Ovary (tissue), 7 donors: ENCODE measurements at regions not wholly inside any gene's neighbourhood (a gene's known extent, or its start where the extent isn't known, plus 50 kb on each side); places are given as distances from the start of the nearest gene placed in this dataset.
A peak's percentile ranks its signal among the peaks of the same experiment; 100 is the strongest.

Experiments used
- DNase-seq, 5 donors: peaks; one replicate each; pipeline ENCODE4 v3.0.0-alpha.2; 2019 to 2020
- H3K27ac ChIP-seq, 2 donors: fragments of 200-600 bp; one replicate each; pipeline versions ENCODE4 v1.5.1 to v1.8.0; 2019 to 2022
- H3K27me3 ChIP-seq: fragments of 200-600 bp; one replicate; pipeline ENCODE4 v1.8.0; 2022
- H3K36me3 ChIP-seq: fragments of 200-600 bp; sonication (generic); one replicate; pipeline ENCODE4 v1.5.1; 2019
- H3K4me1 ChIP-seq: one replicate; pipeline ENCODE4 v1.8.1; 2013; ENCODE audit warnings: mild to moderate bottlenecking, moderate library complexity; ENCODE audit not compliant: insufficient read depth
- H3K4me3 ChIP-seq: fragments of 200-600 bp; sonication (generic); one replicate; pipeline ENCODE4 v1.5.1; 2017
- H3K9me3 ChIP-seq, 2 donors: fragments of 200-600 bp in 1 of 2; sonication (generic) in 1 of 2; one replicate each; pipeline versions ENCODE4 v1.5.1 to v1.8.1; 2013 to 2019; ENCODE audit warnings: mild to moderate bottlenecking in 1 of 2, moderate library complexity in 1 of 2
- CTCF ChIP-seq, 3 donors: fragments of 450-650 bp in 2 of 3; fragments of 200-600 bp in 1 of 3; IDR thresholded peaks; one replicate each; pipeline versions ENCODE4 v1.5.1 to v1.8.0; 2016 to 2022; ENCODE audit warnings: antibody characterized with exemption in 3 of 3, mild to moderate bottlenecking in 1 of 3
- EP300 ChIP-seq: sonication (generic); formaldehyde crosslinking; IDR thresholded peaks from one replicate; pipeline ENCODE4 v1.6.1; 2017; ENCODE audit warnings: antibody characterized with exemption
- POLR2A ChIP-seq: fragments of 450-650 bp; IDR thresholded peaks from one replicate; pipeline ENCODE4 v1.6.1; 2017; ENCODE audit warnings: antibody characterized with exemption, mild to moderate bottlenecking, moderate library complexity
- WGBS, 3 donors: extraction: QIAGEN DNeasy Blood & Tissue Kit in 1 of 3; methylation state at CpG; one replicate each; pipeline versions ENCODE4 v1.1.5 to v1.1.7; 2013 to 2017; 5-methylcytosine and 5-hydroxymethylcytosine counted together
- intact Hi-C, 4 donors: fragments of 100-400 bp; cut with DNase I; formaldehyde crosslinking; loops; one replicate each; pipeline versions ENCODE4 v1.11.0 to v1.15.1; 2022 to 2023
- donor health status: DM: no; HTN: no; CAD: no; lungs with moderate emphysema.
- donor health status: DM: no; HTN: no; CAD: no.
- donor health status: Bipolar disorder and iron deficiency.
- donor health status: DM: no; HTN: no; CAD: no.
- donor health status: DM: yes; HTN: yes; CAD: no.

GRCh38 chr6:167734662-167735083 lies 92.0 kb upstream of the AFDN start:
- no peaks in the 10 kb centered on the region for H3K27me3 ChIP-seq
- intact Hi-C loops, result no loop called here
- 91 to 95% (median 92%) methylated on average over 6 of the region's 6 CpGs for WGBS, 3 donors
- DNase-seq, result peak in 1 of 5 donors; percentile 23
- no peaks in the 10 kb centered on the region for H3K9me3 ChIP-seq
- H3K36me3 ChIP-seq, result no peaks in the 10 kb centered on the region
- peaks cover 5% of the 10 kb centered on the region for H3K4me1 ChIP-seq
- H3K4me3 ChIP-seq, result no peak overlapping the region
- no peak for TF ChIP-seq POLR2A
- TF ChIP-seq CTCF (IDR thresholded peaks at IDR 0.05), result no peak
- TF ChIP-seq EP300, result no peak
- no peak overlapping the region for H3K27ac ChIP-seq

- Histone ChIP-seq H3K4me1 (peaks cover 5% of the 10 kb centered on the region), H3K27me3 (no peaks in the 10 kb centered on the region), H3K27ac (no peak overlapping the region), H3K36me3 (no peaks in the 10 kb centered on the region), H3K4me3 (no peak overlapping the region), H3K9me3 (no peaks in the 10 kb centered on the region)
- 68 to 76% (median 74%) methylated on average over 30 of the region's 30 CpGs for WGBS, 3 donors
- TF ChIP-seq EP300 (no peak), CTCF (IDR thresholded peaks at IDR 0.05) (no peak), POLR2A (no peak)
- intact Hi-C loops, result no loop called here
- DNase-seq, result peak in 1 of 5 donors; percentile 41
These were observed 91.4 kb upstream of the AFDN start for GRCh38 chr6:167735084-167735950.

- no peak overlapping the region for H3K27ac ChIP-seq
These were observed 90.8 kb upstream of the AFDN start for GRCh38 chr6:167735951-167736288.

GRCh38 chr6:167736486-167737204 lies 90.1 kb upstream of the AFDN start:
- peak in 1 of 5 donors; percentile 38 for DNase-seq
- no peaks in the 10 kb centered on the region for H3K9me3 ChIP-seq
- 89 to 94% (median 89%) methylated on average over 18 of the region's 18 CpGs for WGBS, 3 donors
- intact Hi-C loops, result no loop called here
- TF ChIP-seq CTCF (IDR thresholded peaks at IDR 0.05), result no peak
- TF ChIP-seq EP300, result no peak
- no peak for TF ChIP-seq POLR2A
- H3K4me3 ChIP-seq, result no peak overlapping the region
- H3K27ac ChIP-seq, result no peak overlapping the region
- H3K4me1 ChIP-seq, result peaks cover 5% of the 10 kb centered on the region
- no peaks in the 10 kb centered on the region for H3K36me3 ChIP-seq
- H3K27me3 ChIP-seq, result no peaks in the 10 kb centered on the region

More at GRCh38 chr6:167735951-167736288, 90.8 kb upstream of the AFDN start:
- Histone ChIP-seq H3K27me3 (no peaks in the 10 kb centered on the region), H3K4me1 (peaks cover 5% of the 10 kb centered on the region), H3K4me3 (no peak overlapping the region), H3K36me3 (no peaks in the 10 kb centered on the region), H3K9me3 (no peaks in the 10 kb centered on the region)
- no peak for DNase-seq
- no peak for TF ChIP-seq POLR2A
- TF ChIP-seq CTCF (IDR thresholded peaks at IDR 0.05), result no peak
- no peak for TF ChIP-seq EP300
- WGBS, 3 donors, result 77 to 86% (median 78%) methylated on average over 6 of the region's 6 CpGs
- intact Hi-C loops, result no loop called here
